Left ventricle myocardium superior (tissue), 1 donor: ENCODE measurements at regions not wholly inside any gene's neighbourhood (a gene's known extent, or its start where the extent isn't known, plus 50 kb on each side); places are given as distances from the start of the nearest gene placed in this dataset.

Experiments used
- ATAC-seq: fragments of 200-7000 bp; cut with Tn5 transposase; one replicate; pipeline ENCODE4 v1.9.1; 2020; ENCODE audit warnings: mild to moderate bottlenecking, moderate library complexity
- DNase-seq: peaks from one replicate; pipeline ENCODE4 v3.0.0-alpha.2; 2020
- intact Hi-C: fragments of 100-400 bp; cut with micrococcal nuclease; formaldehyde crosslinking; loops from one replicate; pipeline ENCODE4 v1.11.0; 2022
- donor health status: DM: no; HTN: yes; CAD: no; lungs with severe emphysema.

GRCh38 chr10:78181381-78182055 lies 147.9 kb downstream of the RPS24 start:
- ATAC-seq (no peak), DNase-seq (no peak)
- intact Hi-C loops: no loop called here

- ATAC-seq (no peak), DNase-seq (no peak)
- intact Hi-C loops: no loop called here
Measured at GRCh38 chr10:78182841-78183240, 149.2 kb downstream of the RPS24 start.

- no peak for ATAC-seq
- intact Hi-C loops: no loop called here
Measured at GRCh38 chr10:78184851-78185692, 151.4 kb downstream of the RPS24 start.

GRCh38 chr10:78185693-78186055 lies 152.0 kb downstream of the RPS24 start:
- intact Hi-C loops: no loop called here
- peak; percentile 63 for ATAC-seq
- peak; percentile 41 for DNase-seq

More at GRCh38 chr10:78184851-78185692, 151.4 kb downstream of the RPS24 start:
- no peak for DNase-seq

- intact Hi-C loops: no loop called here
- DNase-seq (no peak), ATAC-seq (no peak)
Measured at GRCh38 chr10:78186572-78186971, 152.9 kb downstream of the RPS24 start.

GRCh38 chr10:78187371-78187770 lies 153.7 kb downstream of the RPS24 start:
- ATAC-seq: no peak
- intact Hi-C loops: no loop called here
- DNase-seq: no peak

GRCh38 chr10:78188446-78188845 lies 154.8 kb downstream of the RPS24 start:
- DNase-seq (no peak), ATAC-seq (peak; percentile 54)
- intact Hi-C loops: no loop called here

- ATAC-seq: no peak
- intact Hi-C loops: no loop called here
Measured at GRCh38 chr10:78190051-78190825, 156.6 kb downstream of the RPS24 start.

GRCh38 chr10:78191301-78191700 lies 157.6 kb downstream of the RPS24 start:
- no peak for ATAC-seq
- intact Hi-C loops: no loop called here

More at GRCh38 chr10:78190051-78190825, 156.6 kb downstream of the RPS24 start:
- no peak for DNase-seq

GRCh38 chr10:78193189-78193588 lies 159.5 kb downstream of the RPS24 start:
- intact Hi-C loops: no loop called here
- DNase-seq: no peak
- no peak for ATAC-seq

More at GRCh38 chr10:78191301-78191700, 157.6 kb downstream of the RPS24 start:
- DNase-seq: no peak

- DNase-seq: no peak
- no peak for ATAC-seq
- intact Hi-C loops: no loop called here
Measured at GRCh38 chr10:78194050-78194449, 160.4 kb downstream of the RPS24 start.

- ATAC-seq (no peak), DNase-seq (no peak)
- intact Hi-C loops: no loop called here
Measured at GRCh38 chr10:78194539-78195402, 161.1 kb downstream of the RPS24 start.

- intact Hi-C loops: no loop called here
- ATAC-seq: no peak
- no peak for DNase-seq
Measured at GRCh38 chr10:78196396-78196795, 162.7 kb downstream of the RPS24 start.

GRCh38 chr10:78196964-78197363 lies 163.3 kb downstream of the RPS24 start:
- DNase-seq: no peak
- intact Hi-C loops: no loop called here
- ATAC-seq: no peak

- no peak for DNase-seq
Measured at GRCh38 chr10:78197628-78198272, 164.1 kb downstream of the RPS24 start.

GRCh38 chr10:78199005-78199725 lies 165.5 kb downstream of the RPS24 start:
- intact Hi-C loops: no loop called here
- ATAC-seq: no peak

More at GRCh38 chr10:78197628-78198272, 164.1 kb downstream of the RPS24 start:
- intact Hi-C loops: no loop called here
- no peak for ATAC-seq

GRCh38 chr10:78199759-78200158 lies 166.1 kb downstream of the RPS24 start:
- ATAC-seq: no peak

More at GRCh38 chr10:78199005-78199725, 165.5 kb downstream of the RPS24 start:
- DNase-seq: no peak

GRCh38 chr10:78200686-78201085 lies 167.0 kb downstream of the RPS24 start:
- intact Hi-C loops: no loop called here
- no peak for ATAC-seq
- no peak for DNase-seq

More at GRCh38 chr10:78199759-78200158, 166.1 kb downstream of the RPS24 start:
- intact Hi-C loops: no loop called here
- DNase-seq: no peak
